HG03139 (cell line): ENCODE measurements at regions not wholly inside any gene's neighbourhood (a gene's known extent, or its start where the extent isn't known, plus 50 kb on each side); places are given as distances from the start of the nearest gene placed in this dataset.
"Not testable (repeated sequence)": the region's sequence is repeated elsewhere in the genome, so short reads cannot be mapped to it uniquely, and the experiment has no call there.

ENCODE experiments used
- ATAC-seq: cut with Tn5 transposase; IDR thresholded peaks from one replicate; pipeline ENCODE4 v1.9.1; 2021; ENCODE audit not compliant: unreplicated experiment

DNA sequence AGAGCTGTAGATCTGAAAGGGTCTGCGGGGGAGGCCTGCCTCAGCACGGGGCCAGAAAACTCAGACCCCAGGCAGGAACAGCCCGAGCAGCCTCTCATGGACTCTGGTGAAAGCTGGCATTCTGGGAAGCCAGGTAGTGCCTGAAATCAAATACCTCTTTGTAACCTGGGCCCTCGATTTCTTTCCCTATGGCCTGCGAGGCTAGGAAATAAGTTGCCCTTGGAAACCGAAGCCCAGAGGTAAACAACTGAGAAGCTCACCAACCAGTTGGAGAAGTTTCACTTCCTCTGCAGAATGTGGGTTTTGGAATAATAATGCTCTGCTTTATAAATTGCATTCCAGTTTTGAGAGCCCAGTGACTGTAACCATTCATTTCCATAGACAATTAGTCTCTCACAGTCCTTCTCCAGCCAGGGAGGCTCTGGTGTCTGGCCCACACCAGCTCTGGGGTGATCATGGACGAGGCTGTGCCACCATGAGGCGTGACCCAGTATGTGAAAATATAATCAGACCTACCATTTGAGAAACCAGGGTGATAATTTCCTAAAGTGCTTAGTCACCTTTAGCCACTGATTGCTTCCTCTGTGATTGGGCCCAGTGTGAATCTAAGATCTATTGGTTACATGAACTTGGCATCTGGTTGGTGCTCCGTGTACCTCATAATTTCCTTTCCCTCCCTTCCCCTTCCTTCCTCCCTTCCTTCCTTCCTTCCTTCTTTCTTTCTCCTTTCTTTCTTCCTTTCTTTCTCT, 133.1 kb upstream of the PELI1 start:
- no peak for ATAC-seq

DNA sequence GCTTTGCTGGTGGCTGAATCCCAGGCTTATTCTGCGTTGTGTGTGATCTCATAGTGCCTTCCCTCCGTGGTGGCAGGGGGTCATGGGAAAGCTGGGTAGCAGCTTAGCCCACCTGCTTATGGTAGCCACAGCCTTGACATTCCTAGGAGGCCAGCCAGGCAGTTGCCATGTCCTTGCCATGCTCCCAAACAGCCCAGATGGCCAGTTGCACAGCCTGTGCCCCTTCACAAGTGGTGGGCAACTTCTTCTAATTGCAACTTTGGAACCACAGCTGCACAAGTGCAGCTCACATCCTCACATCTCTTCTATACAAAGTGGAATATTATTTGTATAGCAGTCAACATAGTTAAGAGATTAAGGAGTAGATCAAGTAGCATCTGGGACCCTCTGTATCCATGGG, 136.6 kb upstream of the PELI1 start:
- ATAC-seq = not testable (repeated sequence)

DNA sequence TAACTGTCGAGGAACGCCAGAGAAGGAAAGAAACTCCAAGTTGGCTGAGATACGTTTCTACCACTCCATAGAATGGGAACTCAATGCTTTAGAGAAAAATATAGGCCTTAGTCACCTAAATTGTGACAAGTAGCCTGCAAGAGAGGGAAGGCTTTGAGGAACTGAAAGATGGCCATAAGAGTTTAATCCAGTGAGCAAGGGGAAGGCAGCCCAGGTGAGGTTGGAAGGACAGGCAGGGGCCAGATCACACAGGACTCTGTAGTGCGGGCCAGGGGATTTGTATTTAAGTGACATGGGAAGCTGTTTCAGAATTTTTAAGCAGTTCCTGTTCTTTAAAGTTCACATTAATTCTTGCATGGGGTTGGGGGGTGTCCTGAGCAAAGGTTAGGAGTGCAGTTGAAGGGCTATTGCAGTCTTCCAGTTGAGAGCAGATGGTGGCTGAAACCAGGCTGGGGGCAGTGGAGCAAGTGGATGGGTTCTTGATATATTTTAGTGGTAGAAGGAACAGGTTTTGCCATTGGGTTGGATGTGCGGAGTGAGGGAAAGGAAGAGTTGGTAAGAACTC, 138.9 kb upstream of the PELI1 start:
- no peak for ATAC-seq

DNA sequence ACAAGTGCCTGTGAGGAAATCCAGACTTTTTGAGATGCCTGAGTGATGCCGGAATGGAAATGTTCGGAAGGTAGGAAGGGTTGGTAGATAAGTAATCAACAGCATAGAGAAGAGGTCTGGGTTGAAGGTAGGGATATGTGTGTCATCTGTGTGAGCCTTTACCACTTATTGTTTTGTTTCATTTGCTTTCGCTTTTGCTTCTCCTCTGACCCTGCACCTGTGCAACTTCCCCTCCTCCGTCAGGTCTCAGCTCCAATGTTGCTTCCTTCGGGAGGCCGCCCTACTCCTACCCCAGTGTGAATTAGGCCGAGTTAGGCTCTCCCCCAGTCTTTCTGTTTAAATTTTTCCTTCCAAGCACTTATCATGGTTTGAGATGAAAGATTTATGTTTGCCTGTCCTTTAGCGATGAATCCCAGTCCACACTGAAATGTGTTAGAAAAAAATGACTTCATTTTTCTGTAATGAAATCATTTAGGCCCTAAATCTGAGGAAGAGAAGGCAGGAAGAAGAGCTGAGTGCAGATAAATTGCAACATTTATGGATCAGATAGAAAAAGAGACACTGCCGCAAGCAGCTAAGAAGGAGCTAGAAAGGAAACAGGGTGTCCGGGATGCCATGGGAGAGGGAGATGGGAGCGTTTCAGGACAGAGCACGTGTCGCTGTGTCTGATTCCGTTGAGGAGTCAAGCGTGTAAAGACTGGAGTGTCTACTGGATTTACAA, 139.6 kb upstream of the PELI1 start:
- ATAC-seq = peak; percentile 97

DNA sequence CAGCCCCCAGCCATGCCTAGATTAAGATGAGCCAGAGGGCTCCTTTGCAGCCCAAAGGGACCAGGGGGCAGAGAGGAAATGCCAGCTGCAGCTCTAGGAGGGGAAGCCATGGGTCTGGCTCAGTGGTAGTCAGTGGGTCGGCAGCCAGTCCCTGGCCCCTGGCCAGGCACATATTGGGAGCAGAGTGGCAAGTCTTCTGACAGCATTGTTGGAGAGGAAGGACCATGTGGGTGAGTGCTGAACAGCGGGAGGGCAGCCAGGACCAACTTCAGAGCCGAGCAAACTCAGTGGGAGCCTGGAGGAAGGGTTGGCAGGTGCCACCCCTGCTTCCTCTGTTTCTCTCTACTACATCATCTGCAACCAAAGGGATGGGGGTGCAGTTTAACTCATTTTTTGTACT, 140.5 kb upstream of the PELI1 start:
- ATAC-seq = no peak

DNA sequence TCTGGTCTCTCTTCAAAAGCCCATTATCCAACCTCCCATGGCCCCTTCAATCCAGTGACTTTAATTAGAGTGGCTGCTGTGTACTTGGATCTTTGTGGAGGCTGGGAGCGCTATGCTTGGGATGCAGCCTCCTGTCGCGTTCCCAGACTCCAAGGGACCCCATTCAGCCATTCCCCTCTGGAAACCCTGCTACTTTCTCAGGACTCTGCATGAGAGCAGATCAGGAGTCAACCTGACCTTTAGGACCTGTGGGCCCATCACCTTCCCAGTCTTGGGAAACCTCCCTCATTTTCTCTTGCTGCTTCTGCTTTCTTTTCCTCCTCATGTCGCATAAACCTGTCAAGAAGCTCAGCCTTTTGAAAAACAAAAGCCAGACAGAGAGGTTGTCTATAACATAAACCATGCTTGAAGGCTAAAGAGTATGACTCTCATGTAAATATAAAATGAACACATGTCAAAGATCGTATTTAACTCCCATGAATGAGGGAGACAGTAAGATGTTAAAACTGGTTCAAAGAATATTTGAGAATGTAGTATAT, 143.1 kb upstream of the PELI1 start:
- no peak for ATAC-seq

DNA sequence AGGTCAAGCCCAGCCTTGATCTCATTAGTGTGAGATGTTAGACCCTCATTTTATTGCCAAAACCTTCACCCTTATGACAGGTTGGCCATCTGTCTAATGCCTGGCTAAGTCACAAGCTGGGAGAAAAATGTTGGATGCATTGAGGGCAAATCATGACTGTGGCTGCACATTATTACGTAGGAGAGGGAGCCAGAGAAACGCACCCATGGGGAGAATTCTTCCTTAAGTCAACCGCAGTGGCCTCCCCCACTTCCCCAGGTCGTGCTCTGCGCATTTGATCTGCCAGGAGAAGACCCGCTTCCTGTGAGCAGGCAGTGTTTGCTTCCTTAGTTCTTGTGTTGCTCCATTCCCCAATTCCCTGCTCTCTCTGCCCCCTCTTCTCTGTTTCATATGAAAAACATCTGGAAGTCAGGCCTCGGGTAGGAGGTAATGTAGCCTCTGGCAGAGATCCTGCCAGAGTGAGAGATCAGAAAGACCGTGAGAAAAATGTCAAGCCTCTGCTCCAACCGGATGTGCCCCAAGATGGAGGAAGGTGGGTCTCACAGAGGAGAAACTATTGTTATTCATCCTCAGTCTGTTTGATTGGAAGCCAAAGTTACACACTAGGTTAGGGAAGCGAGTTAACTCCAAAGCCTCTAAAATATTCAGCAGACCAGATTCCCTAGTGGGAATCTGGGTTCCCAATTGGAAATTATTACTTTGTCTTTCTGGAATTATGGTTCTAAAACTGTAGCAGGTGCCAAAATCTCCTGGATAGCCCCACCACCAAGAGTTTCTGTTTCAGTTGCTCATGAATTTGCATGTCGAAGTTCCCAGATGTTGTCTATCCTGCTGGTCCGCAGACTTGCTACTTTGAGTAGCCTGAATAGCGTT, 144.3 kb upstream of the PELI1 start:
- ATAC-seq = no peak

DNA sequence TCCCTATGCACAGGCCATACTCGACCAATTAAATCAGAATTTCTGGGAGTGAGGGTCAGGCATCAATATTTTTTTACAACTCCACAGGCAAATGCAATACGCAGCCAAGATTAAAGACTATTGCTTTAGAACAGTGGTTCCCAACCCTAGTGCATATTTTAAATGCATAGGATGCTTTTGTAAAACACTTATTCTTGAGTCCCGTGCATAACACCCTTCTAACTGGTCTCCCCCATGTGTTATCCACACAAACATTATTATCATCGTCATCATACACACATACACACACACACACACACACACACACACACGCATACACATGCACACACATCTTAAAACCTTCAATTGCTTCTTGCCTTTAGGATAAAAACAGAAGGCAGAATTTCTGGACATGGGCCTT, 145.0 kb upstream of the PELI1 start:
- ATAC-seq = no peak

DNA sequence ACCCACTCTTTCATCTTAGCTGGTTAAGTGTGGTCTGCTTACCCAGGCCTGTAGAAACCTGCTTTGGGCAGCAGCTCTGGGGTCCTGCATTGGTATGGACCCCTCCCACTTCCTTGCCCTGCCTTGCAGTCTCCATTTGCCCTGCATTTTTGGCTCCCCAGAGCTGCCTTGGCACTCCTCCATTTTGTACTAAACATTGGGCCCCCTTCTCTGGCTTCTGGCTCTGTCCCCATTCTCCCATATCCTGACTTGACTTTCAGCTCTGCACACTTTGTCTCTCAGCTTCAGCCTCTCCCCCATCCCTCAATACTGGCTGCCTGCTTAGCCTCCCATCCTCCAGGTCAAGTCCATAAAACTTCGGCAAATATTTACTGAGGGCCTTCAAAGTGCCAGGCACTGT, 145.5 kb upstream of the PELI1 start:
- no peak for ATAC-seq

DNA sequence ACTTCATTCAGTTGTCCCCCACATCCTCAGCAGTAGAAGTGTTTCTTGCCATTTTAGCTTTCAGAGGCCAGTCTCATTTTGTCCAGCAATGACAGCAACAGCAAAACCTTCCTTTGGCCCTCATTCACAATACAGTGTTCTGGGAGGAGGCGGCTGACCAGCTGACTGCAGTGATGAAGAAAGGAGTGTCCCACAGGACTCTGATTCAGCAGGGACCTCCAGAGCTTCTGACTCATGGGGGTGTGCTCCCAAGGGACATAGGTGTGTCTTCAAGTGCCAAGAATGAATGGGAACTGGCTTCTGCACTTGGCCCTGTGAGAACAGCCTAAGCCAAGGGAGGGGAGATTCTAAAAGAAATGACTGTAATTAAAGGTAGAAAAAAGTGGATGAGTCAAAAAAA, 147.0 kb upstream of the PELI1 start:
- ATAC-seq = no peak

DNA sequence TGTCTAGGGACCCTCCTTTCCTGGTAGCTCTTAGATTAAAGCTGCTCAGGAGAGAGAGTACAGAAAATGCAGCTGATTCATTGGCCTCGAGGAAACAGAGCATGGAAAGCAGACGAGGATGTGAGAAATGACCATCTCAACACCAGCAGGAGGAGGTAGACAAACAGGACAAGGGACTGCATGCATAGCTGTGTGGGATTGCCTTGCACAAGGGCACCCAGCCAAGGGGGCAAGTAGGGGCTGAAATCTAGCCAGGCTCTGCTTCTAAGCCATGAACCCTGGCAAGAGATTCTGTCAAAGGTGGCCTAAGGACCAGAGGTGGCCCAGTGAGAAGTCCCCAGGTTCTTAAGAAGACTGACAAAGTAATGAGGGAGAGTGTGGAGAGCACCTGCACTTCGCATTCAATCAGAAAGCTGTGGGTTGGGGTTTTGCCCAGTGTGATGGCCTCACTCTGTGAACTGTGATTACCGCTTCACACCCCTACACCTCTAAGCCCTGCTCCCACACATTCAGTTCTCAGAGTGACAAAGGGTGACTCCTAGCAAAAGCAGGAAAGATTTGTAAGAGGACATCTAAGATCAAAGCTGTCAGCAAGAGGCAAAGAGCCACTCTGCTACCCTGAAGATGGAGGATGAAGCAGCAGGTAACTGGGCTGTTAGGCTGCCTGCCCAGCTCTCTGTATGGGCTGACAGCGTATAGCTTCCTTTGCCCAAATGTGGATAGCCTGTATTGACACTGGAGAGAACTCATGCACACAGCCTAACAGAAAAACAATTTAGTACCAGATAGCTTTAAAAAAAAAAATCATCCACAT, 151.3 kb upstream of the PELI1 start:
- ATAC-seq = peak; percentile 58

DNA sequence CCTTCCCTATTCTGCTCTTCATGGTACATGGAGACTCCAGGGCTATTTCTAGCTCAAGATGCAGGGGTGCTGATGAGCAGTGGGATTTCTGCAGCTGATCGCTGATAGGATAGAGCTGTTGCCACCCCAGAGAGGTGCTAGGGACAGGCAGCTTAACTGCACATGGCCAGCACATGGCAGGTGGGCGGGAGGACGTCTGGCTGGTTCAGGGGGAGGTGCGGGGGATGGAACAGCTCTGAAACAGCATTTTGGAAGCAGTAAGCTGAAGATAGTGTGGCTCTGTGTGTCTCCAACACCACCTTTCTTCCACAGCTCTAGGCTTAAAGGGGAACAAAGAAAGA, 151.9 kb upstream of the PELI1 start:
- ATAC-seq = no peak

DNA sequence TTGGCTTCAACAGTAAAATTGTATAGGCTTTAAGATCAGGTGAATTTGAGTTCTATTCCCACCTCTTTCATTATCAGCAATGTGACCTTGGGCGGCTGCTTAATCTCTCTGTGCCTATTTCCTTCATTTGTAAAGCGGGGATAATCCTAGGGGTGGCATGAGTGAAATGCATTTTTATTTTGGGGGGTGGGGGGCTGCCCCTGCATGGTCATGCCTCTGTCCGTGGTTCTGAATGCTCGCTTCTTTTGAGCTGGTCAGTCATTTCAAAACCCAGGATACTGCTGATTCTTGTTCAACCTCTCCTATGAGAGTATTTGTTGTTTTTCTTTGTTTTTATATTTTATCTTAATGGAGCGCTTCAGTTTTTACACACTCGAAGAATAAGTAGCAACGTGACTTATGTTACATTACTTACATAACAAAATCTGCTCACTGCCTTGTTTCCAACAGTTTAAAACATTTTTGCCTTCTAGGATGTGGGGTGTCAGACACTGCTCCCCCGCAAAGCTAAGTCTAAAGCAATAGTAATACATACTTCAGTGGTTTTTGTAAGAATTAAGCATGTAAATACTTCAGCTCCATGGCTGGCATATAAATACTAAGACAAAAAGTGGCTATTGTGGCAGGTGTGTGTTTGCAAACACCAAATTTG, 152.6 kb upstream of the PELI1 start:
- ATAC-seq = no peak

DNA sequence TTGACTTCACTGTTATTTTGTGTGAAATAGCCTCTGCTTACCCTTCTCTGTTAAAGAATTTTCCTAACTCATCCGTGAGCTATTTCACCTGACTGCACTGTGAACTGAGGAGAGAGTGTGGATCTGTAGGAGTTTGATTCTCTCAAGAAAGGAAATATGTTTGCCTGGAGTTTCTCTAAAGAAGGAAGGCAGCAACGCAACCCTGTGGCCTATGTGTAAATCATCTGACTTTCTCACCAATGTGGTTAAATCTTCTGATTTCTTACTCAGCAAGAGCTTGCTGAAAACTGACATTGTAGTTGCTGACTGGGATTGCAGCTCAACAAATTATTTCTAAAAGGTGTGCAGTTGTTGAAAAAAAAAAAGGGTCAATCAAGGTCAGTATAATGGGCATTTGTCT, 153.9 kb upstream of the PELI1 start:
- no peak for ATAC-seq

DNA sequence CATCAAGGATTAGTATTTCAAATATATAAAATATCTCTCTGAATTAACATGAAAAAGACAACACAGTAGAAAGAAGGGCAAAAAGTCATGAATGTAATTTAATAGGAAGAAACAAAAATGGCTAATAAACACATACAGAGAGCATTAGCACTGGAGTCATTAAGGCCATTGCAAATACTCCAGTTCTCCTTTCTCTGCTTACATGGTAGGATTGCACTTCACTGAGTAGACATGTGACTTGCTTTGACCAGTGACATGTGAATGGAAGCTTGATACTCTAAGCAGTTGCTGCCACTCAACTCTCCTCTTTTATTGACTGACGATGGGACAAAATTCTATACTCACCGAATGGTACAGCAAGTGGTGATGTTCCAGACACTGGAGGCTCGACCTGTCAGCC, 153.9 kb upstream of the LGALSL start:
- ATAC-seq = no peak

DNA sequence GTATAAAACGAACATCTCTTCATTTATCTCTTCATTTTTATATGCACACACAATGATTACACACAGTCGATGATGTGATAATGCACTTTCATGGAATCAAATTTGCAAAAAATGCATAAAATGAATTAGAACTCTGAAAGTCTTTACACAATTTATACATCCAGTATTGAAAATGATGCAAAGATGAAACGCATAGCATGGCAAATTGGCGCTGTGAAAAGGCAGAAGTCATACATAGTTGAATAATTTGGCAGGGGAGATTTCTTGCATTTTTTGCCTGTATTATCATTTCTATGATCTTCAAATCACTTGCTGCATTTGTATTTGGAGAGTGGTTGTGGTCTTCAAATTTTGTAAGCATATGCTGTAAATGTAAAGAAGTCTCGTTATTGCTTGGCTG, 150.7 kb upstream of the LGALSL start:
- ATAC-seq = no peak

DNA sequence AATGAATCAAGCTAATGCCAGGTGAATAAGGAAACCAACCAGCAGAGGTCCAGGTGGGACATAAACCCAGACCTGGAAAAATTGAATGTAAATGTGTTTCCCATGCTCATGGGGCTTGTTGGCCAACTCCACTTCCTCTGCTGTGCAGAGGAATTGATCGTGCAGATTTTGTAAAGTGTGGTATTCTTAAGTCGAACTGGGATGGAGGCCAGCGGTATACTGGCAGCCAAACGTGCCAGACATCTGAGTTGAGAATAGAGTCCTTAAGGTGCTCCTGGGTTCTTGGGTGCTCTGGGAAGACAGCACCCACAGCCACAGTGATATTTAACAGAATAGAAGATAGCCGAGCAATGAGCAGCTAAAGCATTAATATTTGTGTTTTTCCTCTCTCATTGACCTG, 146.5 kb upstream of the LGALSL start:
- ATAC-seq = no peak

DNA sequence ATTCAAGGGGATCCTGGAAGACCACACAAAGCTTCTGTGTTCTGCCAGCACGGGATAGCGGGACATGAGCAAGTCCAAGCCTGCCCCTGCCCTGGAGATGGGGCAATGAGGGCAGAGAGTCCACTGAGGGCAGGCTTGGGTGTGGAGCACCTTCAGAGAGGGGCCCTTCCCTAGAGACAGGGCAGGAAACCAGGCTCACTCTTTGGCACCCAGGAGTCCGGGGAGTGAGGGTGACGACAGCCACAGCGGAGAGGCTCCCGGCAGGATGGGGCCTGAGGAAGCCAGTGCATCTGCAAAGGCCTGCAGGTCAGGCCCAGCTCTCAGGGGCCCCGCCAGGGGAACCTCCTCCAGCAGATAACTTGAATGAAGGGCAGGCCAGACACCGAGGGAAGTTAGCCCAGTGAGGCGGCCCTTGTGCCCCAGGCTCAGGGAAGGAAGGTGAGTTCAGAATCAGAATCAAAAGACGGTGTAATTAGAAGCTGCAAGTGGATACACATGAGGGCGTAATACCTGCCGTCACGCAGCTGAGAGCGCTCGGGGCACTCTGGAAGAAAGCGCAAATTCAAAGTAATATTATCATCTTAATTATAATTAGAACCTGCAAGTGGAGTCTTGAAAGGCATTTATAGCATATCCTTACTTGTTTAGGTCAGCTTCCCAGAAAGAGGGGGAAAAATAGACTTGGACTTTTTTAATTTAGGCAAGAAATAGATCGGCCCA, 142.6 kb upstream of the LGALSL start:
- no peak for ATAC-seq

DNA sequence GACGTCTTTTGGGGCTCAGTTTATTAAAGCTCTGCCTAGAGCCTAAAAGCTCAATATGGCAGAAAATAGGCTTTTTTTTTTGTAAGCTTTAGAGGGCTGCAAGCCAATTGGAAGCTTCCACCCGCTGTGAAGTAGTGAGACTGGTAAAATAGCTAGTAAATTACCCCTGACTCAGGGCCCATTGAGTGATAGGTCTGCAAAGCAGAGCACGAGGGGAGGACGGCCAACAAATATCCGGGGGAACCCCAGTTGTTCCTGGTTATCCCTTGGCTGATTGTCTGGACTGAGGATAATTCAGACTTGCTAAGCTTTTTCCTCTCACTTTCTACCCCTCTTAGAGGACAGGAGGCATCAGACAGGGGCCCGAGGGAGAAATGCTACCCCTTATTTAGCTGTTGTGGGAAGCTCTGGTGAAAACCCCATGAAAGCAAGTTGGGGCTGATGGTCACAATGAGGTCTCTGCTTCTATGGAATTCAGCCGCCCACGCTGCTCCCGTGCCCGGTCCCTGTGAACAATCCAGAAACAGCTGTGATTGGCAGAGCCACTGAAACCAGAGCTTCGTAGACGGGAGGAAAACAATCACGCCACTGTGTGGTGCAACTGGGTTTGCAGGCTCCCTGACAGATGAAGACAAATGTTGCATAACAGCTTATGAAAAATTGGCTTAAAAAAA, 141.9 kb upstream of the LGALSL start:
- no peak for ATAC-seq
